Muscle of leg (tissue), 3 donors: ENCODE measurements at regions not wholly inside any gene's neighbourhood (a gene's known extent, or its start where the extent isn't known, plus 50 kb on each side); places are given as distances from the start of the nearest gene placed in this dataset.

Experiments
- DNase-seq: peaks from one replicate; pipeline ENCODE4 v3.0.0; 2013
- H3K27ac ChIP-seq: one replicate; pipeline ENCODE4 v1.5.1; 2013; ENCODE audit warnings: mild to moderate bottlenecking, low read length, control low read depth
- H3K27me3 ChIP-seq: one replicate; pipeline ENCODE4 v1.6.1; 2013; ENCODE audit warnings: low read length; ENCODE audit not compliant: control insufficient read depth, insufficient read depth
- H3K36me3 ChIP-seq: one replicate; pipeline ENCODE4 v1.6.1; 2013; ENCODE audit warnings: low read length; ENCODE audit not compliant: control insufficient read depth, insufficient read depth
- H3K4me1 ChIP-seq: one replicate; pipeline ENCODE4 v1.6.1; 2013; ENCODE audit warnings: low read length; ENCODE audit not compliant: control insufficient read depth, insufficient read depth
- H3K4me3 ChIP-seq: one replicate; pipeline ENCODE4 v1.5.1; 2013; ENCODE audit warnings: low read length, control low read depth
- H3K9me3 ChIP-seq: replicated peaks from 2 replicates; pipeline ENCODE4 v1.6.1; 2013; ENCODE audit warnings: low read depth, low read length; ENCODE audit not compliant: control insufficient read depth
- WGBS: methylation state at CpG from one replicate; pipeline ENCODE4 v1.1.5; 2013; ENCODE audit warnings: missing lambda C conversion rate; ENCODE audit not compliant: insufficient coverage; 5-methylcytosine and 5-hydroxymethylcytosine counted together

GRCh38 chr10:78609976-78610375 lies 458.8 kb upstream of the ZMIZ1 start:
- Histone ChIP-seq H3K27me3 (no peaks in the 10 kb centered on the region), H3K4me1 (peaks cover 6% of the 10 kb centered on the region), H3K4me3 (no peak overlapping the region), H3K36me3 (no peaks in the 10 kb centered on the region), H3K9me3 (peaks cover 2% of the 10 kb centered on the region), H3K27ac (no peak overlapping the region)
- no CpG with 5 or more reads among the region's 1 CpG for WGBS
- DNase-seq, result no peak

- no peak for DNase-seq
- no peak overlapping the region for H3K4me3 ChIP-seq
- no peaks in the 10 kb centered on the region for H3K36me3 ChIP-seq
- no peak overlapping the region for H3K27ac ChIP-seq
- H3K4me1 ChIP-seq, result peaks cover 6% of the 10 kb centered on the region
- H3K27me3 ChIP-seq, result peaks cover 3% of the 10 kb centered on the region
- peaks cover 2% of the 10 kb centered on the region for H3K9me3 ChIP-seq
Observed at GRCh38 chr10:78613132-78613531, 455.6 kb upstream of the ZMIZ1 start.

- Histone ChIP-seq H3K4me3 (no peak overlapping the region), H3K9me3 (peaks cover 2% of the 10 kb centered on the region), H3K36me3 (no peaks in the 10 kb centered on the region), H3K4me1 (peaks cover 6% of the 10 kb centered on the region), H3K27me3 (peaks cover 3% of the 10 kb centered on the region), H3K27ac (no peak overlapping the region)
- WGBS, result no CpG with 5 or more reads among the region's 4 CpGs
- DNase-seq, result no peak
Observed at GRCh38 chr10:78614267-78614666, 454.5 kb upstream of the ZMIZ1 start.

GRCh38 chr10:78614744-78615143 lies 454.0 kb upstream of the ZMIZ1 start:
- Histone ChIP-seq H3K4me1 (peaks cover 6% of the 10 kb centered on the region), H3K36me3 (no peaks in the 10 kb centered on the region), H3K27ac (no peak overlapping the region), H3K4me3 (no peak overlapping the region), H3K27me3 (peaks cover 3% of the 10 kb centered on the region), H3K9me3 (peaks cover 2% of the 10 kb centered on the region)
- WGBS, result 100% methylated on average over 1 of the region's 3 CpGs
- no peak for DNase-seq

GRCh38 chr10:78616125-78616695 lies 452.6 kb upstream of the ZMIZ1 start:
- DNase-seq, result no peak
- WGBS, result 64% methylated on average over 2 of the region's 4 CpGs
- Histone ChIP-seq H3K36me3 (no peaks in the 10 kb centered on the region), H3K9me3 (no peaks in the 10 kb centered on the region), H3K4me3 (no peak overlapping the region), H3K27me3 (peaks cover 3% of the 10 kb centered on the region), H3K4me1 (peaks cover 7% of the 10 kb centered on the region), H3K27ac (no peak overlapping the region)

- Histone ChIP-seq H3K4me1 (peaks cover 11% of the 10 kb centered on the region), H3K9me3 (no peaks in the 10 kb centered on the region), H3K27ac (no peak overlapping the region), H3K27me3 (peaks cover 5% of the 10 kb centered on the region), H3K4me3 (no peak overlapping the region), H3K36me3 (no peaks in the 10 kb centered on the region)
- no peak for DNase-seq
- WGBS, result 90% methylated on average over 2 of the region's 3 CpGs
Observed at GRCh38 chr10:78617115-78617514, 451.7 kb upstream of the ZMIZ1 start.

- no peak for DNase-seq
- peaks cover 5% of the 10 kb centered on the region for H3K27me3 ChIP-seq
- H3K27ac ChIP-seq, result no peak overlapping the region
- no peak overlapping the region for H3K4me3 ChIP-seq
- H3K4me1 ChIP-seq, result peaks cover 10% of the 10 kb centered on the region
- H3K9me3 ChIP-seq, result no peaks in the 10 kb centered on the region
- WGBS, result 83% methylated on average over 1 of the region's 5 CpGs
- H3K36me3 ChIP-seq, result no peaks in the 10 kb centered on the region
Observed at GRCh38 chr10:78617631-78618030, 451.1 kb upstream of the ZMIZ1 start.

GRCh38 chr10:78618050-78618449 lies 450.7 kb upstream of the ZMIZ1 start:
- Histone ChIP-seq H3K9me3 (no peaks in the 10 kb centered on the region), H3K27me3 (peaks cover 5% of the 10 kb centered on the region), H3K4me3 (no peak overlapping the region), H3K27ac (no peak overlapping the region), H3K4me1 (peaks cover 8% of the 10 kb centered on the region), H3K36me3 (no peaks in the 10 kb centered on the region)
- DNase-seq, result no peak
- 90% methylated on average over 2 of the region's 4 CpGs for WGBS

GRCh38 chr10:78619115-78619851 lies 449.5 kb upstream of the ZMIZ1 start:
- Histone ChIP-seq H3K4me3 (no peak overlapping the region), H3K4me1 (peaks cover 5% of the 10 kb centered on the region), H3K36me3 (no peaks in the 10 kb centered on the region), H3K27me3 (peaks cover 6% of the 10 kb centered on the region), H3K27ac (no peak overlapping the region), H3K9me3 (no peaks in the 10 kb centered on the region)
- DNase-seq, result peak; percentile 33
- 68% methylated on average over 3 of the region's 6 CpGs for WGBS

GRCh38 chr10:78619896-78620295 lies 448.9 kb upstream of the ZMIZ1 start:
- H3K9me3 ChIP-seq, result no peaks in the 10 kb centered on the region
- 63% methylated on average over 2 of the region's 4 CpGs for WGBS
- H3K27ac ChIP-seq, result no peak overlapping the region
- H3K27me3 ChIP-seq, result peaks cover 10% of the 10 kb centered on the region
- peaks cover 5% of the 10 kb centered on the region for H3K4me1 ChIP-seq
- no peak overlapping the region for H3K4me3 ChIP-seq
- no peaks in the 10 kb centered on the region for H3K36me3 ChIP-seq
- no peak for DNase-seq
